Uterus (tissue), 3 donors: ENCODE measurements at regions not wholly inside any gene's neighbourhood (a gene's known extent, or its start where the extent isn't known, plus 50 kb on each side); places are given as distances from the start of the nearest gene placed in this dataset.

Experiments
- DNase-seq, 2 donors: peaks; one replicate each; pipeline ENCODE4 v3.0.0-alpha.2; 2019 to 2020
- H3K27ac ChIP-seq, 2 donors: fragments of 200-600 bp; sonication (generic); 1 replicate in 1 of 2; 2 replicates in 1 of 2; pipeline ENCODE4 v1.5.1; 2016 to 2018
- H3K27me3 ChIP-seq, 2 donors: fragments of 200-600 bp; sonication (generic); one replicate each; pipeline ENCODE4 v1.5.1; 2018 to 2019; ENCODE audit warnings: control low read depth in 1 of 2
- H3K36me3 ChIP-seq, 2 donors: fragments of 200-600 bp; sonication (generic); one replicate each; pipeline ENCODE4 v1.5.1; 2019; ENCODE audit warnings: control low read depth in 1 of 2
- H3K4me1 ChIP-seq, 2 donors: fragments of 200-600 bp; sonication (generic); one replicate each; pipeline ENCODE4 v1.5.1; 2018 to 2019; ENCODE audit warnings: control low read depth in 1 of 2
- H3K4me3 ChIP-seq, 2 donors: fragments of 200-600 bp; sonication (generic); 1 replicate in 1 of 2; 2 replicates in 1 of 2; pipeline ENCODE4 v1.5.1; 2018 to 2019; ENCODE audit warnings: mild to moderate bottlenecking in 1 of 2
- H3K9me3 ChIP-seq, 2 donors: fragments of 200-600 bp; sonication (generic); one replicate each; pipeline ENCODE4 v1.5.1; 2019; ENCODE audit warnings: control low read depth in 1 of 2
- POLR2A ChIP-seq, 2 donors: fragments of 450-650 bp; IDR thresholded peaks; one replicate each; pipeline ENCODE4 v1.6.1; 2016; ENCODE audit warnings: antibody characterized with exemption in 2 of 2, mild to moderate bottlenecking in 1 of 2, moderate library complexity in 1 of 2
- intact Hi-C: fragments of 100-400 bp; cut with DNase I; formaldehyde crosslinking; loops from one replicate; pipeline ENCODE4 v1.15.1; 2023; ENCODE audit warnings: low total_unique reads
- TF ChIP-seq, protein P1 (sequence below), 4 experiments: fragments of 200-600 bp in 2 of 4; fragments of 450-650 bp in 2 of 4; sonication (generic) in 2 of 4; IDR thresholded peaks; one replicate each; pipeline ENCODE4 v1.5.1; 2016 to 2019; ENCODE audit warnings: antibody characterized with exemption in 4 of 4, mild to moderate bottlenecking in 2 of 4, moderate library complexity in 1 of 4
- donor health status: DM: yes; HTN: yes; CAD: no.

DNA sequence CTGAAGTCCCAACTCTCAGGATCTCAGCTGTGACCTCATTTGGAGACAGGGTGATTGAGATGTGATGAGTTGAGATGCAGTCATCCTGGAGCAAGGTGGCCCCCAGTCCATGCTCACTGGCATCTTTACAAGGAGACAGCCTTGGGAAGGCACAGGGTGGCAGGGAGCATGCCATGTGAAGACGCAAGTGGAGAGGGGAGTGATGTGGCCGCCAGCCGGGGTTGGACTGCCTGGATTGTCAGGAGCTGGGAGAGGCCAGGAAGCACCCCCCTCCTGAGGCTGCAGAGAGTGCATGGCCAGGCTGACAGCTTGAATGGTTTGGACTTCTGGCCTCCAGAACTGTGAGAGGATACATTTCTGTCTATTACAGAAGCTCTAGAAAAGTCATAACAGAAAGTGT is 194.4 kb downstream of the UQCRFS1 start:
- Histone ChIP-seq H3K4me3 (no peak overlapping the region), H3K27ac (no peak overlapping the region), H3K4me1 (no peaks in the 10 kb centered on the region), H3K9me3 (no peaks in the 10 kb centered on the region), H3K36me3 (no peaks in the 10 kb centered on the region), H3K27me3 (no peaks in the 10 kb centered on the region)
- DNase-seq = no peak
- TF ChIP-seq, protein P1, sequence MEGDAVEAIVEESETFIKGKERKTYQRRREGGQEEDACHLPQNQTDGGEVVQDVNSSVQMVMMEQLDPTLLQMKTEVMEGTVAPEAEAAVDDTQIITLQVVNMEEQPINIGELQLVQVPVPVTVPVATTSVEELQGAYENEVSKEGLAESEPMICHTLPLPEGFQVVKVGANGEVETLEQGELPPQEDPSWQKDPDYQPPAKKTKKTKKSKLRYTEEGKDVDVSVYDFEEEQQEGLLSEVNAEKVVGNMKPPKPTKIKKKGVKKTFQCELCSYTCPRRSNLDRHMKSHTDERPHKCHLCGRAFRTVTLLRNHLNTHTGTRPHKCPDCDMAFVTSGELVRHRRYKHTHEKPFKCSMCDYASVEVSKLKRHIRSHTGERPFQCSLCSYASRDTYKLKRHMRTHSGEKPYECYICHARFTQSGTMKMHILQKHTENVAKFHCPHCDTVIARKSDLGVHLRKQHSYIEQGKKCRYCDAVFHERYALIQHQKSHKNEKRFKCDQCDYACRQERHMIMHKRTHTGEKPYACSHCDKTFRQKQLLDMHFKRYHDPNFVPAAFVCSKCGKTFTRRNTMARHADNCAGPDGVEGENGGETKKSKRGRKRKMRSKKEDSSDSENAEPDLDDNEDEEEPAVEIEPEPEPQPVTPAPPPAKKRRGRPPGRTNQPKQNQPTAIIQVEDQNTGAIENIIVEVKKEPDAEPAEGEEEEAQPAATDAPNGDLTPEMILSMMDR (IDR thresholded peaks at IDR 0.05) = no peak
- no peak for TF ChIP-seq POLR2A (IDR thresholded peaks at IDR 0.05)
- intact Hi-C loops = no loop called here

DNA sequence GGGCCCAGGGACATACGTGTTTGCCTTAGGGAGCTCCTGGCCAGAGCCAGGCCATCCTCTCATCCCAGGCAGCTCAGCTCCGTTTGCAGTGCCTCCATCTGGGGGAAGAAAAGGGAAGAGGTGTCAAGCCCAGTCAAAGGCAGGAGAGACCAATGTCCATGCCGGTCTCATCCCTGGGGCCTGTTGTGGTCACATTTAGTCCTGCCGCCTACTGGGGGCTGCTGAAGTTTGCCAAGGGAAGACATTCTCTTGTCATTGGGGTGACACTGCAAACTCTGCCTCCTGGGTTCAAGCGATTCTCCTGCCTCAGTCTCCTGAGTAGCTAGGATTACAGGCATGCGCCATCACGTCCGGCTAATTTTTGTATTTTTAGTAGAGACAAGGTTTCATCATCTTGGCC is 195.2 kb downstream of the UQCRFS1 start:
- TF ChIP-seq POLR2A (IDR thresholded peaks at IDR 0.05) = no peak
- TF ChIP-seq, protein P1 (IDR thresholded peaks at IDR 0.05) = no peak
- H3K27ac ChIP-seq = no peak overlapping the region
- H3K36me3 ChIP-seq = no peaks in the 10 kb centered on the region
- no peaks in the 10 kb centered on the region for H3K4me1 ChIP-seq
- H3K4me3 ChIP-seq = no peak overlapping the region
- no peak for DNase-seq
- no peaks in the 10 kb centered on the region for H3K27me3 ChIP-seq
- no peaks in the 10 kb centered on the region for H3K9me3 ChIP-seq
- intact Hi-C loops = no loop called here

DNA sequence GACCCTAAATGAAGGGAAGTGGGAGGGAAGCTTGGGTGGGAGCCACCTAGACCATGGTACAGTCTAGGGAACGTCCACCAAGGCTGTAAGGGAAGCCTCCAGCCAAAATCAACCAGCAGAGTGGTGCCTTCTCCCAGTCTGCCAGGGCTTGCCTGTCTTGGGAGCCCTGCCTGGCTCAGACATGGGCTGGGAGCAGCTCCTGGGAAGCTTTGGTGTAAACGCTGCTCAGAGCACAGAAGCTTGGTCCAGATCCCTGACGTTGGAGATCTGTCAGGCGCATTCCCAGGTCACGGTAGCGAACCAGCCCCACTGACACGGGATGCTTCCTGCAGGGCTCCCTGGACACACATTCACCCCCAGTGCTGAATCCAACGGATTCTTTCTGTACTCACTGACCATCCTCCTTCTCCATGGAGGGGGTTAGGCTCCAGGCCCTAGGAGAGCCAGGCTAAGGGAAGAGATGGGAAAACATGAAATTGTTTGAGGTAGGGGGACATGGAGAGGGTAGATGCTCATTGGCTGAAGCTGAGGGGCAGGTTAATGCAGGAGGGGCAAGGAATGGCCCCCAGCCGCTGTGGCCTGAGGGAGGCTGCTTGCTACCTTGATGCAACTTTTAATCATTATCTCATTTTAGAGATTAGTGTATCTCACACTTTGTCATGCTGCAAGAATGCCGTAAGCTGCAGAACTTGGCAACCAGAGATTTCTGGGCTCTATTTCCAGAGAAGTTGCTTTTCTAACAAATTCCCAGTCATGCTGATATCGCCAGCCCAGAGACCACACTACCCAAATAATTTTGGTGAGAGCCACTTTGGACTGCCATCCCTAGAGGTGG is 195.8 kb downstream of the UQCRFS1 start:
- DNase-seq = no peak
- Histone ChIP-seq H3K36me3 (no peaks in the 10 kb centered on the region), H3K4me3 (no peak overlapping the region), H3K4me1 (no peaks in the 10 kb centered on the region), H3K27ac (no peak overlapping the region), H3K27me3 (no peaks in the 10 kb centered on the region), H3K9me3 (no peaks in the 10 kb centered on the region)
- intact Hi-C loops = no loop called here
- TF ChIP-seq, protein P1 (IDR thresholded peaks at IDR 0.05) = no peak
- TF ChIP-seq POLR2A (IDR thresholded peaks at IDR 0.05) = no peak

DNA sequence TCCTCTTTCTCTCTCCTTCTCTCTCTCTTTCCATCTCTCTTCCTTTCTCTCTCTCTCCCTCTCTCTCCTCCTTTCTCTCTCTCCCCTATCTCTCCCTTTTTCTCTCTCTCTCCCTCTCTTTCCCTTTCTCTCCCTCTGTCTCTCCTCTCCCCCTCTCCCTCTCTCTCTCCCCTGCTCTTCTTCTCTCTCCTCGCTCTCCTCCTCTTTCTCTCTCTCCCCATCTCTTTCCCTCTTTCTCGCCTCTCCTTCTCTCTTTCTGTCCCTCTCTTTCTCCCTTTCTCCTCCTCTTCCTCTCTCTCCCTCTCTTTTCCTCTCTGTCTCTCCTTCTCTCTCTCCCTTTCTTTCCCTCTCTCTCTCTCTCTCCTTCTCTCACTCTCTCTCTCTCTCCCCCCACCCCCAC is 196.6 kb downstream of the UQCRFS1 start:
- DNase-seq = no peak
- H3K9me3 ChIP-seq = no peaks in the 10 kb centered on the region
- TF ChIP-seq, protein P1 (IDR thresholded peaks at IDR 0.05) = no peak
- no peak for TF ChIP-seq POLR2A (IDR thresholded peaks at IDR 0.05)
- H3K4me3 ChIP-seq = no peak overlapping the region
- no peaks in the 10 kb centered on the region for H3K36me3 ChIP-seq
- H3K27ac ChIP-seq = no peak overlapping the region
- intact Hi-C loops = no loop called here
- no peaks in the 10 kb centered on the region for H3K27me3 ChIP-seq
- no peaks in the 10 kb centered on the region for H3K4me1 ChIP-seq

DNA sequence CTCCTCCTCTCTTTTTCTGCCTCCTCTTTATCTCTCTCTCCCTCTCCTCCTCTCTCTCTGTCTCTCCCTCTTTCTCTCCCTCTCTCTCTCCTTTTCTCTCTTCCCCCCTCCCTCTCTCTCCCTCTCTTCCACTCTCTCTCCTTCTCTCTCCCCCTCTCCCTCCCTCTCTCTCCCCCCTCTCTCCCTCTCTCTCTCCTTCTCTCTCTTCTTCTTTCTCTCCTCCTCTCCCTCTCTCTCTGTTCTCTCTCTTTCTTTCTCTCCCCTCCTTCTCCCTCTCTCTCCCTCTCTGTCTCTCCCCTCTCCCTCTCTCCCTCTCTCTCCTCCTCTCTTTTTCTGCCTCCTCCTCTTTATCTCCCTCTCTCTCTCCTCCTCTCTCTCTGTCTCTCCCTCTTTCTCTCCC is 197.4 kb downstream of the UQCRFS1 start:
- DNase-seq = no peak
- H3K27ac ChIP-seq = no peak overlapping the region
- H3K4me3 ChIP-seq = no peak overlapping the region
- H3K36me3 ChIP-seq = no peaks in the 10 kb centered on the region
- no peak for TF ChIP-seq POLR2A (IDR thresholded peaks at IDR 0.05)
- TF ChIP-seq, protein P1 (IDR thresholded peaks at IDR 0.05) = no peak
- intact Hi-C loops = no loop called here
- H3K9me3 ChIP-seq = no peaks in the 10 kb centered on the region
- H3K4me1 ChIP-seq = no peaks in the 10 kb centered on the region
- H3K27me3 ChIP-seq = no peaks in the 10 kb centered on the region
